H1 (cell line): ENCODE measurements at regions not wholly inside any gene's neighbourhood (a gene's known extent, or its start where the extent isn't known, plus 50 kb on each side); places are given as distances from the start of the nearest gene placed in this dataset.

Source experiments
- CBX5 ChIP-seq: fragments of 300-800, 300-1000 bp; sonication (generic); IDR thresholded peaks from 2 replicates; pipeline ENCODE4 v1.7.1; 2016; ENCODE audit warnings: antibody characterized with exemption, low read length, low read depth
- CHD2 ChIP-seq: IDR thresholded peaks from 2 replicates; pipeline ENCODE4 v1.6.1; 2012; ENCODE audit warnings: low read length, improper control_type of control experiment
- EP300 ChIP-seq, 2 experiments: IDR thresholded peaks; 1 replicate in 1 of 2; 2 replicates in 1 of 2; pipeline ENCODE4 v1.6.1; 2011 to 2012; ENCODE audit warnings: low read depth in 2 of 2, low read length in 2 of 2, mild to moderate bottlenecking in 2 of 2, borderline replicate concordance in 1 of 2, inconsistent platforms in 1 of 2, moderate library complexity in 1 of 2
- HDAC2 ChIP-seq, 2 experiments: fragments of 300-600 bp in 1 of 2; sonication (generic) in 1 of 2; IDR thresholded peaks; 2 replicates each; pipeline ENCODE4 v1.6.1; 2011 to 2012; ENCODE audit warnings: low read depth in 2 of 2, low read length in 2 of 2, mild to moderate bottlenecking in 2 of 2, moderate library complexity in 2 of 2, borderline replicate concordance in 1 of 2, inconsistent platforms in 1 of 2
- HDAC6 ChIP-seq: IDR thresholded peaks from one replicate; pipeline ENCODE4 v1.7.1; 2012; ENCODE audit warnings: low read depth, mild to moderate bottlenecking, inconsistent platforms, low read length, moderate library complexity
- KDM4A ChIP-seq: IDR thresholded peaks from one replicate; pipeline ENCODE4 v1.7.1; 2012; ENCODE audit warnings: low read depth, mild to moderate bottlenecking, moderate library complexity, low read length, inconsistent platforms; ENCODE audit not compliant: severe bottlenecking
- PHF8 ChIP-seq: fragments of 200-600 bp; sonication (generic); conservative IDR thresholded peaks from 2 replicates; pipeline ENCODE4 v1.7.1; 2012; ENCODE audit warnings: low read depth, mild to moderate bottlenecking, inconsistent platforms, low read length, moderate library complexity
- SP2 ChIP-seq: IDR thresholded peaks from 2 replicates; pipeline ENCODE4 v1.6.1; 2012; ENCODE audit warnings: mild to moderate bottlenecking, low read length, inconsistent platforms
- TAF1 ChIP-seq: IDR thresholded peaks from 2 replicates; pipeline ENCODE4 v1.6.1; 2011; ENCODE audit warnings: mild to moderate bottlenecking, low read depth, low read length
- TF ChIP-seq, protein P1 (sequence below): IDR thresholded peaks from 2 replicates; pipeline ENCODE4 v1.6.1; 2012; ENCODE audit warnings: low read length, inconsistent platforms

DNA sequence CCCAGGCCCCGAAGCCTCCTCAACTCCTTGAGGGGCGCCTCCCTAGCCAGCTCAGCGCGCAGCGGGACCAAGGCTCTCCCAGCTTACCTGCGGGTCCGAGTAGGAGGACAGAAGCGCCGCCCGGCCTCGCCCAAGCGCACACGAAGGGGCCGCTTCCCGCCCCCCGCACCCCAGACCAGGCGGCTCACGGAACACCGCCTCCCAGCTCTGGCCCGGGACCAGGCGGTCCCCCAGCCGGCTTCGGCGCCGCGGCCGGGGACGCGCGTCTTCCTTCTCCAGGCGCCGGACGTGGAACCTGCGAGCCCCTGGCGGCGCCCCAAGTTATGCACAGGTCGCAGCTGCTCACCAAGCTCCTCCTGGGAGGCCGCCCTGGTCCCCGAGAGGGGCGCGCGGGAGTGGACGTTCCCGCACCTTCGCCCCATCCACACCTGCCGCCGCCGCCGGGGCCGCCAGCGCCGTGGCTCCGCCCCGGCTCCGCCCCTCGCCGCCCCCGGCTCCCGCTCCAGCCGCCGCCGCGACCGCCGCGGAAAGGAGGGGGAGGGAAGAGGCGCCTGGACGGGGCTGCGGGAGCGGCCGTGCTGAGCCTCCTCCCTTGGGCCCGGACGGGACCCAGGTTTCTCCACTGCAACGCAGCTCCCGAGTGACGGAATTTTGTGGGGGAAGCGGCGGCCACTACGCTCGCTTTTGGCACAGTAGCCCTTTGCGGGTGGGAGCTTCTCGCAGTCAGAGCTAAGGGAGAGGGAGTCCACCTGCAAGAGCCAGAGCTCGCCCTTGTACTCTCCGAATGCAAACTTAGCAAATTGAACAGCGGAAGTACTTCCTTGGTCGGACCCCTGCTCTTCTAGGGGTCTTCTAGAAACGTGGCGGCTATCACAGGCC lies 77.5 kb upstream of the IFNE start (continued):
- TF ChIP-seq HDAC2 (IDR thresholded peaks at IDR 0.05; ENCODE audit: borderline replicate concordance in 1 of 2, low read depth in 2 of 2, low read length in 2 of 2): 0 out of 4 replicates have a peak, but pooled peaks of 1 of the 2 experiments have one; percentile 22
- peak; percentile 62 for TF ChIP-seq PHF8
- TF ChIP-seq KDM4A: peak; percentile 95
- TF ChIP-seq HDAC6: no peak
- peak; percentile 44; the same call in 1 of the 2 replicates for TF ChIP-seq TAF1
- no peak for TF ChIP-seq SP2
- no peak for TF ChIP-seq CBX5
- no peak for TF ChIP-seq EP300 (IDR thresholded peaks at IDR 0.05; ENCODE audit: borderline replicate concordance in 1 of 2, low read depth in 2 of 2, low read length in 2 of 2)
- peak; percentile 7; the same call in 1 of the 2 replicates for TF ChIP-seq CHD2
- TF ChIP-seq, protein P1, sequence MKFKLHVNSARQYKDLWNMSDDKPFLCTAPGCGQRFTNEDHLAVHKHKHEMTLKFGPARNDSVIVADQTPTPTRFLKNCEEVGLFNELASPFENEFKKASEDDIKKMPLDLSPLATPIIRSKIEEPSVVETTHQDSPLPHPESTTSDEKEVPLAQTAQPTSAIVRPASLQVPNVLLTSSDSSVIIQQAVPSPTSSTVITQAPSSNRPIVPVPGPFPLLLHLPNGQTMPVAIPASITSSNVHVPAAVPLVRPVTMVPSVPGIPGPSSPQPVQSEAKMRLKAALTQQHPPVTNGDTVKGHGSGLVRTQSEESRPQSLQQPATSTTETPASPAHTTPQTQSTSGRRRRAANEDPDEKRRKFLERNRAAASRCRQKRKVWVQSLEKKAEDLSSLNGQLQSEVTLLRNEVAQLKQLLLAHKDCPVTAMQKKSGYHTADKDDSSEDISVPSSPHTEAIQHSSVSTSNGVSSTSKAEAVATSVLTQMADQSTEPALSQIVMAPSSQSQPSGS: no peak
